GM10266 (cell line): ENCODE measurements at regions not wholly inside any gene's neighbourhood (a gene's known extent, or its start where the extent isn't known, plus 50 kb on each side); places are given as distances from the start of the nearest gene placed in this dataset.

Experiments used
- DNase-seq: peaks from one replicate; pipeline ENCODE4 v3.0.0; 2012; ENCODE audit errors: extremely low spot score
- CTCF ChIP-seq: IDR thresholded peaks from 2 replicates; pipeline ENCODE4 v1.5.1; 2012; ENCODE audit warnings: mild to moderate bottlenecking, low read depth; ENCODE audit not compliant: control insufficient read depth, insufficient read depth; ENCODE audit errors: missing control alignments

GRCh38 chr5:159838551-159839222, 77.6 kb upstream of the ADRA1B start:
- DNase-seq = no peak
- TF ChIP-seq CTCF = no peak

GRCh38 chr5:159844267-159845121, 71.8 kb upstream of the ADRA1B start:
- no peak for DNase-seq

DNA sequence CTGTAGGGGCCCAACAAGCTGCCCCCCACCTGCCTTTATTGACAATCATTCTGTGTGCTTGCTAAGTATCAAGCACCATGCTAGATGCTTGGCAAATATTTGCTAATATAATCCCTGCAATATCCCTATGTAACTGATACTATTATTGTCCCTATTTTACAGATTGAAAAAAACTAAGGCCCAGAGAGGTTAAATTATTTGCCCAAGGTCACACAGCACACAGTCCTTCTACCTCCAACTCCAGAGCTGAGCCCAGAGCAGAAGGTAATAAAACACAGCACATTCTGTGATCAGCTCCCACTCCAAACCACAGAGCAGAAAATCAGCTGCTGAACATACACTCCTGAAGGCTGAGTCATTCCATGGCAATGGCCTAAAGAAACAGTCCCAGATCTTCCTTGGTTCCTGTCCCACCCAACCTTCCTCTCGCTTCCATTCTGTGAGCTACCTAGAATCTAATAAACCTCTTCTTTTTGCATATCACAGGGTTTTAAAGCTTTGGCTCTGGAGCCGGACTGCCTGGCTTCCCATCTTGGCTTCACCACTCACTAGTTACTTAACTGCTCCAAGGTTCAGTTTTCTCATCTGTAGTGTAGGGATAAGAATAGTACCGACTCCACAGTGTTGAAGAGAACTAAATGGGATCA, 66.7 kb upstream of the ADRA1B start:
- TF ChIP-seq CTCF = no peak
- no peak for DNase-seq

More at GRCh38 chr5:159844267-159845121, 71.8 kb upstream of the ADRA1B start:
- no peak for TF ChIP-seq CTCF

GRCh38 chr5:159850160-159850559, 66.1 kb upstream of the ADRA1B start:
- DNase-seq = no peak
- no peak for TF ChIP-seq CTCF

DNA sequence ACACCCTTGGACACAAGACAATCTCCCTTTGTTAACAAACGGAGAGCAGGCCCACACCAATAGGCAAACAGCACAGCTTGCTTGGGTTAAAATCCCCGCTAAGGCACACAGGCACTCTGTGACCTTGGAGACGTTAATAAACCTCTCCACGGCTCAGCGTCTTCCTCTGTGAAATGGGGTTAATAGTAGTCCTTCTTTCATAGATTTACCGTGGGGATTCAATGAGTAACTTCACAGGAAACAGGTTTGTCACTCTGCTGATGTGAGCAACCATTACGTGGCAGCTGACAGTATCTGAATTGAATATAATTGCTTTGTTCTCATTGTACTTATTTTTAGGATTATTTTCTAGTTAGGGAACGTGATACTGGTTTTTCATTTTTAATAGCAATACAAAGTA, 65.2 kb upstream of the ADRA1B start:
- DNase-seq = no peak
- TF ChIP-seq CTCF = no peak

DNA sequence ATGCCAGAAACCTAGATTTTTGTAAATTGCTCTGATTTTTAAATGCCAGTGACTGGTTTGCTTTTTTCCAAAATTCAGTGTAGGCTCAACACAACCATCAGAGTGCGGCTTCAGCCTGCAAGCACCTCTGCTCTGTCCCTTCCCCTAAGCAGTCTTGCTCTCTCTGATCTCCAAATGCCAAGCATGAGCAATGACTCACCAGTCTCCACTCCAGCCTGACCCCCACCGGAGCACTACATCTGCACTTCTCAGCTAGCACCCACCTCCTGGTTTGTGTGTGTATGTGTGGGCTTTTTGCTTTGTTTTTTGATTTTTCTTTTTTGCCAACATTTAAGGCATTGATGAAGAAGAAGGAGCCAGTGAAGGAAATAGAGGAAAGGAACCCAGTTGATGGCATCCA, 61.4 kb upstream of the ADRA1B start:
- TF ChIP-seq CTCF = no peak
- DNase-seq = no peak
